Hematopoietic multipotent progenitor cell treated with erythropoietin and hydrocortisone succinate and interleukin-3 and kit ligand, for 17 days (in vitro differentiated cells): ENCODE measurements at regions not wholly inside any gene's neighbourhood (a gene's known extent, or its start where the extent isn't known, plus 50 kb on each side); places are given as distances from the start of the nearest gene placed in this dataset.
"Not testable (repeated sequence)": the region's sequence is repeated elsewhere in the genome, so short reads cannot be mapped to it uniquely, and the experiment has no call there.

Experiments
- DNase-seq: peaks from one replicate; pipeline ENCODE4 v3.0.0-alpha.2; 2015; ENCODE audit warnings: low spot score

DNA sequence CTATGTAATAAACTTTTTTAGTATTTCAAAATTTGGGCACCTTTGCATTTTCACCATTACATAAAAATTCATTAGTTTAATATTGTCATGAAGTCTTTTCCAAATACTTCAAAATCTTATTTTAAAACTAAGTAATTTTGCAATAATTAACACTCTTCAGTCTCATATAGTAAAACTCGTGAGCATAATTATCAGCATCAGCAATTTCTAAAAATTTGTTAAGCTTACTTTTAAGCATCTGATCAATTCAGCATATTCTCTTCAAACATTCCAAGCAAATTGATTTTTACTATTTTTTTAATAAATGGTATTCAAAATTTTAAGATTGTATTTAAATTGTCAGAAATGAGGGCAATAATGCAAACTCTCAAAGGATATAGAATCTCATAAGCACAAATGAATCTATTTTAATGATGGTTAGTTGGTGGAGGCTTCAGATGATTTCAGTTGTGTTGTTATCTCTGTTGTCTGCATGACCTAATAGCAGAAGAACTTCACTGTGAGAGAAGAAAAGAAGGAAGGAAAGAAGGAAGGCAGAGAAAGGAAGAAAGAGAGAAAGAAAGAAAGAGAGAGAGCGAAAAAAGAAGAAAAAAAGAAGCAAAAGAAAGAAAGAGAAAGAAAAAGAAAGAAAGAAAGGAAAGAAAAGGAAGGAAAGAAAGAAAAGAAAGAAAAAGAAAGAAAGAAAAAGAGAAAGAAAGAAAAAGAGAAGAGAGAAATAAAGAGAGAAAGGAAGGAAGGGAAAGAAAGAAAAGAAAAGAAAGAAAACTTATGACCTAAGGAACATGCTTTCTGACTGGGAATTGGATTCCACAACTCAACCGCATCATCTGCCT lies 860.5 kb downstream of the NCAM2 start:
- no peak for DNase-seq

GRCh38 chr21:21860888-21861287 lies 862.7 kb downstream of the NCAM2 start:
- DNase-seq = no peak

DNA sequence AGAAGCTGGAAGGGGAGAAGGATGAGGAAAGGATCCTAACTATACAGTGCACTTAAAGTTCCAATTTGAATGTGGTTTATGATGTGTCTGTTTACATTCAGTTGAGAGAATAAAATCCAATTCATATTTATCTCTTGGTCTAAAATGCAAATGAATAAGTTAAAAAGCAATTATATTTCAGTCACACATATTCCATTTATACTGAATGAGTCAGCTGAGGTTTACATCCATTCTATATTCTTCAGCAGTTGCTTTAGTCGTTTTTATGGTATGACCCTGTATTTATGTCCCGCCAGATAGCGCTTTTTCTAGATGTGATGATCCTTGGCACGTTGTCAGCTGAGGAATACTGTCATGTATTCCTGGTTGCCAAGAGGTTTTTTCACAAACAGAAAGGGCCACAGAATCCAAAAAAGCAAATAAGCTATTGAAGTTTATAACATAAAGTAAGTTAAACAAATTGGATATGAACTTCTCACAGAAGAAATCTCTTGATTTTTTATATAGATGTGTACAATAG lies 866.2 kb downstream of the NCAM2 start:
- DNase-seq = no peak

- DNase-seq = no peak
These were observed 899.2 kb downstream of the NCAM2 start for GRCh38 chr21:21897275-21897883.

DNA sequence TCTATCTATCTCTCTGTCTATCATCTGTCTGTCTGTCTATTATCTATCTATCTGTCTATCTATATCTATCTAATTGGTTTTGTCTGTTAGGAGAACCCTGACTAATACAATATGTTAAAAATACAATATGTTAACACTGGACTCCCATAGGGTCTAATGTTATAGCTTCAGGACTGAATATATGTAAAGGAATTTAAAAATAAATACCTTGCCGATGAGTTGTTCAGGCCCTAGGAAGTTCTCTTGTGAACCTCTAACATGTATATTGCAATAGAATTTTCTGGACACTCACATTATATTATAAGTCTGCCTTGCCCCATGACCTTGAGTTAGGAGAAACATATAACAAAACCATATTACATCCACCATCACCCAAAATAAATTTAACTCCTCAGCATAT lies 900.6 kb downstream of the NCAM2 start:
- DNase-seq = no peak

DNA sequence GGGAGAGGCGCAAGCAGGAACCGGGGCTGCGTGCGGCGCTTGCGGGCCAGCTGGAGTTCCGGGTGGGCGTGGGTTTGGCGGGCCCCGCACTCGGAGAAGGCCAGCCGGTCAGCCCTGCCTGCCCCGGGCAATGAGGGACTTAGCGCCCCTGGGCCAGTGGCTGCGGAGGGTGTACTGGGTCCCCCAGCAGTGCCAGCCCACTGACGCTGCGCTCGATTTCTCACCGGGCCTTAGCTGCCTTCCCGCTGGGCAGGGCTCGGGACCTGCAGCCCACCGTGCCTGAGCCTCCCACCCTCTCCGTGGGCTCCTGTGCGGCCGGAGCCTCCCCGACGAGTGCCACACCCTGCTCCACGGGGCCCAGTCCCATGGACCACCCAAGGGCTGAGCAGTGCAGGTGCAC lies 904.2 kb downstream of the NCAM2 start:
- not testable (repeated sequence) for DNase-seq

DNA sequence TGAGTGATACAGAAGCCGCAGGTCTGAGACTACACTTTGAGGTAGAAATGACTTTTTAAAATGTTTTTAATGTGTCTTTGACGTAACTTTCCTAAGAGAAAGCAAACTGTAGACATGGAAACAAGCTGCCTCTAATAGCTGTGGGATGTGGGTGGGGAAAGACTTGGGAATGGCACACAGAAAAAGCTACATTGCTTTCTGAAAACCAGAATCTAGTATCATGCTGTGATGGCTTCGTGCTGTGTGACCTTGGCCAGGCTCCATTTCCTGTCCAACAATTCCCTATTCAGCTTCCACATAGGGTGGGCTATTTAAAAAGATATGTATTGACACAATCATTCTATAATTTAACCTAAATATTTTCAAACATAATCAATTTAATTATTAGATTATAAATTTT lies 909.1 kb downstream of the NCAM2 start:
- DNase-seq = no peak

DNA sequence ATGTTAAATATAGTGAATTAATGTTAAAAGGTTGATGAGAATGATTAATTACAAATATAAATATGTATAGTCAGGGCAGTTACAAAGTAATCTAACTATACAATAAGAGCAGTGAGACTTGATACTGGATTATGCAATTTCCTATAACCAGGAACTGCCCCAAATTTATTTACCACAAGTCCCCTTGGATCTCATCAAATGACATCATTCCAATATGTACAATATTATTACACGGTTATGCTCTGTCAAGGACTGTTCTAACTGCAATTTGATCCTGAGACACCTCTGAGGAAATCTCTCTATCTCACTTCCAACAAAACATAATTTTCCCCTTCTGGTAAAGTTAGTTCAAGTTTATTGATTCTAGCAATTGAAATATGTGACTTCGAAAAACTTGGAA lies 917.6 kb downstream of the NCAM2 start:
- no peak for DNase-seq

DNA sequence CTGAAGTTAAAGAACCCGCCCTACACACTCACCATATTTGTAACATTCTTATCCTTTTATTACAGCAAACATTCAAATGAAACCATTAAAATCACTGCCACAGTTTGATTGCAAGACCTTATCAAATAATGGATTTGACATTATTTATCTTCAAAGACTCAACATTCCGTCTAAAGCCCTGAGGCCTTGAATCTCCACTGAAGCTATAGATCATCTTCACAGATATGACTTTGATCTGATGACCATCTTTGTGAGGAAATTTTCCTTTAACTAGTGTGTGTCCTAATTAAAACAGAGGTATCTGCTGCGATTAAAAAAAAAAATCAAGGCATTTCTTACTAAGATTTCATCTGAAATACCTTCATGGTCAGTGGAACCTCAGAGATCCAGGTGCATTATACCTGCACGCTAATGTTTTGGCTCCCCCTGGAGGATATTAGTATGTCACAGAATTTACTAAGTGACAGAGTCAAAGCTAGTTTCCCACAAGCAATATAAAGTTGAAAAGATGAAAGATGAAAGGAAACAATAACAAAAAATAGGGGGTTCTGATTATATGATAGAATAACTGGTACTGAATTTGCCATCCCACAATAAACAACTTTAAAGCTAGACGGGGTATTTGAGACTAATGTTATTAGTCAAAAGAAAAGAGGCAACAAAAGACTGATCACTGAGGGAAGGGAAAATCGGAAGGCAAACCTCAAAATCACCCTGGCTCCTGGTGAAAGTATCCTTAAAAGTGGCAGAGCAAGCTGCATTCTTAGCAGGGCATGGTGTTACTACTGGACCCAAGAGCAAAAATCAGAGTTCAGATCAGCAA lies 923.4 kb downstream of the NCAM2 start:
- DNase-seq = no peak

DNA sequence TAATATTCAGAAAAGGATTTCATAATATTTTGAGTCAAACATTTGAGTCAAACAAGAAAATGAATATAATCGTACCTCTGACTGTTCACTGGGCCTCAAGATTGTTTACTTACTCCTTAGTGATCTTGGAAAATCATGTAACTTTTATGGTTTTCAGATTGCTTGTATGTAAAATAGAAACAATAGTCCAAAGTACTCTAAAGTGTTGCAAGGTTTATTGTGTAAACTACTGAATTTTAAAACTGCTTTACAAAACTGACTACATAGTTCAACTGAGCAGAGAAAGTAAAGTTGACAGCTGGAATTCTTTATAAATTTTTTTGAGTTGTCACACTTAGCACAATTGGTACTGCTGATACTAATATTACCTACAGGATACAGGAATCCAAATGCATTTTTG lies 931.0 kb downstream of the NCAM2 start:
- no peak for DNase-seq

DNA sequence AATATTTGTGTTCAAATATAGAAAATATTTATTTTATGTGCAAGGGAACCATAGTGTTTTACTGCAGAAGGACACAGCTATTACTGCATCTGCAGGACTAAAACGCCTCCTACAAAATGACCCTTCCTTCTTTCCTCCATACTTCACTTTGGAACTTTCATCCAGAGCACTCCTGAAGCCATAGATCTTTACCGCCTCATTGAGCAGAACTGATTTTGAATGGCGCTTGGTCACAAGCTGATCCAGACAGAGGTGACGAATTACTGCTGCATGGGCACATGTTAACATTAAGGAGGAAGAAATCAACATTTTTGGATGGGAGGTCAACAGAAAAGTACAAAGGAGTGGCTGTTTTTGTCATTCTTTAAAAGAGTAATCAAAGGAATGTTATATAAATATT lies 931.6 kb downstream of the NCAM2 start:
- no peak for DNase-seq

DNA sequence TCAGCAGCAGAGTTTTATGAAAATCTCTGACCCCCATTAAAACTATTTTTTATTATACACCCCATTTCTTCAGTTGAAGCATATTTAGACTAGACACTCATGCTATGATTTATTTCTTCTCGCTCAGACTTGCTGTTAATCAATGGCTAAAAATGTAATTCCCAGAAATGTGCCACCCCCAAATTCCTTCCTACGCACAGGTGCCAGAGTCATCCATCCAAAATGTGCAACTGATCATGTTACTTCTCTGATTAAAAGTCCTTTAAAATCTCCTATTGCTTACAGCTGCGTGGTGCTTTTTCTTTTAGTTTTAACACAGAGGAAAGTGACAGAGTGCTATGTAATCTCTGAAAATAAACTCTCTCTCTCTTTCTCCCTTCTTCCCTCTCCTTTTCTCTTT lies 954.4 kb downstream of the NCAM2 start:
- DNase-seq = no peak

GRCh38 chr21:21955204-21955603 lies 957.0 kb downstream of the NCAM2 start:
- DNase-seq = no peak

DNA sequence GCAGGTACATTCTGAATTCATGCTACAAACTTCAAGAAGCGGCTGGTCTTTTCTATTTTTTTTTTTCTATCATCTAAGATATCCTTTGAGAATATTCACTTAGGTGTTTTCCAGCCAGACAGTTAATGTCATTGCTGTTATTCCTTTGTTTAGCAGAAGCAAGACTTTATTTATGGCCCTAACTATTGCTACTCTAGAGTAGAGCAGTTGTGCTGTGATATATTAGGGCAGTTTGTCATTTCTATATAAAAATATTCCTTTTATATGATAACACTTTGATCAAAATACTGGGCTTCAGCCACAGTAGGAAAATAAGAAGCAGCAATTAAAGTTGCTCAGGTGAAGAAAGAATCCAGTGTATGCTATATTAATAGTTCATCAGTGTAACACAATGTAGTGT lies 959.3 kb downstream of the NCAM2 start:
- no peak for DNase-seq

GRCh38 chr21:21963911-21964310 lies 965.7 kb downstream of the NCAM2 start:
- DNase-seq = no peak

GRCh38 chr21:21968810-21969209 lies 970.6 kb downstream of the NCAM2 start:
- DNase-seq = no peak

DNA sequence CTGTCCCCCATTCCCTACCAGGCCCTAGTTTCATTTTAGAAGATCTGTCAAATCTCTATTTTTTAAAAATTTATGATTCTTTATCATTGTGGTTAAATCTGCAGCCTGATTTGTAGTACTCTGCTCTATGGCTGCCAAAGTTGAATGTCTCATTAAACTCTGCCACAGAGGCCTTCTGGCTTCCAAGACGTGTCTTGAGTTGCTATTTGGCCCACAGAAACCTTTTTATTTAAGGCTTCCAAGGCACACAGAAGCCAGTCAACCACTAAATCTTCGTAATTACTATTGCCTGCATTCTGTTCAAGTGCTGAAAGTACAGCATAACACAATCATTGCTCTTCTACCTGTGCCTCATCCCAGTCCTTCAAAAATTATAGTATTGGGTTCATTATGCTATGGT lies 971.0 kb downstream of the NCAM2 start:
- no peak for DNase-seq

- DNase-seq = no peak
These were observed 973.2 kb downstream of the NCAM2 start for GRCh38 chr21:21971384-21971783.

DNA sequence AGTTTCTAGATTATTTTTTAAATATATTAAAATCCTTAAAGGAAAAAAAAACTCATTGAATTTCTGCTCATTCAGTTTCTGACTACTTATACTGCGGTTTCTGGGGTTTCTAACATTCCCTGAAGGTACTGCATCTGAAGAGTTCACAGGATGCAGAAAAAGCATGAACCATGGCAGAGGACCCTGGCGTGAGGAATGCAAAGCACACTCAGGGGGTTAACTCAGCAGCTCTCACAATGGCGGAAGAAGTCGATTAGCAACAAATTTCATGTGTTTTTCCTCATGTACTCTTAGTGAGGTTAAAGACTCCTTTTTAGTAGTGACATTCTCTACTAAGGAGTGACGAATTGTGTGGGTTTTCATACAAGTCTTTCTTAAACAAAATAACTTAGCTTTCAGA lies 975.6 kb downstream of the NCAM2 start:
- DNase-seq = no peak

- no peak for DNase-seq
These were observed 998.7 kb downstream of the NCAM2 start for GRCh38 chr21:21996891-21997290.

GRCh38 chr21:21997390-21998333 lies 999.5 kb downstream of the NCAM2 start:
- no peak for DNase-seq

DNA sequence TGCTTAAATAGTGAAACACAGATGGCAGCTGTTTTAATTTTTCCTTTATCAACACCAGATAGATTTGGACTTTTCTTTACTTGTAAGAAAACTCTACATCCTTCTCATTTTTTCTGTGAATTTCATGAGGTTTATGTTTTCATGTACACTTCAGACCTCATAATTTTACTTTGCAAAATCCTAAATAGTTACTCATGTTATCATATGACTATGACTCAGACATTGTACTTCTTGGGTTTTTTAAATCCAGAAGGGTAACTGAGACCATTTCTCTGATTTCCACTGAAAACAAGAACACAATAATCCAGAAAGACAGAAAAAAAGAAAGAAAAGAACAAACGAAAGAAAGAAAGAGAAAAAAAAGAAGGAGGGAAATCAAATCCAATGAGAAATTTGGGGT lies 1021.6 kb downstream of the NCAM2 start:
- DNase-seq = no peak
